ENCODE measurements at regions not wholly inside any gene's neighbourhood (a gene's known extent, or its start where the extent isn't known, plus 50 kb on each side); places are given as distances from the start of the nearest gene placed in this dataset.

GRCh38 chr20:24039196-24039595 is 50.6 kb upstream of the GGTLC1 start:
- TF ChIP-seq CTCF (IDR thresholded peaks at IDR 0.05) (no peak), EZH2 (IDR thresholded peaks at IDR 0.05; ENCODE audit: borderline replicate concordance, insufficient read depth, low read depth, low read length, poor library complexity, severe bottlenecking) (no peak)
